Epithelial cell of prostate (primary cell): ENCODE measurements at regions not wholly inside any gene's neighbourhood (a gene's known extent, or its start where the extent isn't known, plus 50 kb on each side); places are given as distances from the start of the nearest gene placed in this dataset.
"Not testable (repeated sequence)": the region's sequence is repeated elsewhere in the genome, so short reads cannot be mapped to it uniquely, and the experiment has no call there.

ENCODE experiments used
- DNase-seq: peaks from one replicate; pipeline ENCODE4 v3.0.0-alpha.2; 2011; ENCODE audit warnings: low read depth, low spot score
- H3K27ac ChIP-seq: fragments of 450-650 bp; 2 replicates; pipeline ENCODE4 v1.5.1; 2017; ENCODE audit warnings: mild to moderate bottlenecking

DNA sequence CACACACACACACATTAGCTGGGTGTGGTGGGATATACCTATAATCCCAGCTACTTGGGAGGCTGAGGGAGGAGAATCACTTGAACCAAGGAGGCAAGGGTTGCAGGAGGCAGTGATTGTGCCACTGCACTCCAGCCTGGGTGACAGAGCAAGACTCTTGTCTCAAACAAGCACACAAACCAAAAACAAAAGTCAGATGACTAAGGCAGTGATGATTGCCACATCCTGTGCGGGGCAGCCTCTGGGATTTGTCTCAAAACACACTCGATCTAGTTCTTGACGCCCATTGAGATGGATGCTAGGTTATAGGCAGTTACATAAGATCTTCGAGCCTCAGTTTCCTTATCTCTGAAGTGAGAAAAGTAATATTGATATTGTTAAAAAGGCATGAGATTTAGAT lies 57.8 kb upstream of the NBPF8 start:
- not testable (repeated sequence) for H3K27ac ChIP-seq, DNase-seq

DNA sequence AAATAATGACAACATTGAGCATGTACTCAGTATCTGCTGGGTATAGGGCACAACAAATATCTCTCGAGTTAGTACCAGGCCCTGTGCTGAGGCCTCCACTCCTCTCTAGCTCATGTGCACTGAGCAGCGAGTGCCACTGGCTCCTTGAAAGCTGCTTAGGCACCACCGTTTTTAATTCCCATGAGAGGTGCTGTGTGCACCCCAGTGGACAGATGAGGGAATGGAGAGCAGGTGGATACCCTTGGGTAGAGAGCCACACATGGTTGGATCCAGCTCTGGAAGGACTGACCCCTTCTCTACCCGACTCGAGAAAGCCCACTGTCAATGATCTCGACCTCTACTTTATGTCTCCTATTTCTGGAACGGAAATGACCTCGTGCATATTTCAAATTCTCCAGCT lies 58.7 kb upstream of the NBPF8 start:
- not testable (repeated sequence) for H3K27ac ChIP-seq, DNase-seq

DNA sequence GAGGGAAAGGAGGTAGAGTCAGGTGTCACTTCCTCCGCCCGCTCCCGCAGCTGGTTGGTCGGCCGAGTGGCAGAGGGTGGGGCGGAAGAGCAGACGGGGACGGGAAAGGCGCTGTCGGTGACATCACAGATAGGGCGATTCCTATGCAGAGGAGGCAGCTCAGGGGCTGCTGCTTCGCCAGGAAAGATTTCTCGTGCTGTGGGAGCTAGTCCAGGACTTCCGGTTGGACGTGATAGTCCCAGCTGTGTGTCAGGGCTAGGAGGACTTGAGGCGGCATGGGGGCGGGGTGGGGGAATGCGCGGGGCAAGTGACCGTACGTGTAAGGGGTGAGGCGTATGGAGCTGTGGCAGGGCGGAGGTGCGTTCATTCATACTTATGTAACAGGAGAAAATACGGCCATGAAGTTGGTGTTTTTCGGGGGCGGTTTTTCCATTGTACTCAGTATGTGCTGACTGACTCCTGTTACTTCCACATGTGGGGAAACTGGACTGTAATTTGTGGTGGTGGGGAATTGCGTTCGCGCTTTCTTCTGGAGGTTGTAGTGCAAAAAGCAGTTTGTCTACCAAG lies 60.1 kb upstream of the NBPF8 start:
- DNase-seq = not testable (repeated sequence)

DNA sequence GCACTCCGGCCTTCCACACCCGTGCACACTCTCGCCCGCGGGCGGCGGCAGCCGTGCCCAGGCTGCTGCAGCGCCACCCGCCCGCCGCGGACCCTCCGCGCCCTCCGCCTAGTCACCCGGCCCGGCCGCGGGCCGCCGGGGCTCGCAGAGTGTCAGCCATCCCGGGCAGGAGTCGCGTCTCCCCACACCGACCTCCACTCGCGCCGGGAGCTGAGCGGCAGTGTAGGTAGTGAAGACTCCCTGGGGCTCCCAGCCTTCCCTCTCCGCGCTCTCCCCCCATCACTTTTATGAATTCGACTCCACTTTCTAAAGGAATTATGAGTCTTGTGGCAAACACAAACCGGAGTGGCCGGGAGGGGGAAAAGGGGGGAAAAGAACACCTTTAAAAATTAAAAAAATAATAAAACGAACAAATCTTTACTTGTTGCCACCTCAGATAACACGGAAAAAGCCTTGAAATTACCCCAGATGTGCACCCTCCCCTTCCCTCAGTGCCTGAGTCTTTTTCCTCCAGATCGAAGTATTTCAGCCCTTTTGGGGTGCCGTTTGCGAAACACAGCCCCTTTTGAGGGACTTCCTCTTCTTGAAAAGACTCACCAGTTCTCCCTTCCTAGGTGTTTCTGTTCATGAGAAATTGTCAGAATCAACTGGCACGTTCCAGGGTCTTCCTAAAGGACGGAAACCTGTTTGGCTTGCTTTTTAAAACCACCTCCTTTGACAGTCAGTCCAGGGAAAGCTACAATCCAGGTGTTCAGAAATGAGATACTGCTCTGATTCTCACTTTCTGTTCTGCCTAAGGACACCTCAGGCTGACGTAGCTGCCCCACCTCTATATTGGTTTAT lies 72.4 kb upstream of the NBPF8 start:
- peak overlapping the region; percentile 36 for H3K27ac ChIP-seq
- not testable (repeated sequence) for DNase-seq

More for the DNA sequence above, 60.1 kb upstream of the NBPF8 start:
- not testable (repeated sequence) for H3K27ac ChIP-seq

DNA sequence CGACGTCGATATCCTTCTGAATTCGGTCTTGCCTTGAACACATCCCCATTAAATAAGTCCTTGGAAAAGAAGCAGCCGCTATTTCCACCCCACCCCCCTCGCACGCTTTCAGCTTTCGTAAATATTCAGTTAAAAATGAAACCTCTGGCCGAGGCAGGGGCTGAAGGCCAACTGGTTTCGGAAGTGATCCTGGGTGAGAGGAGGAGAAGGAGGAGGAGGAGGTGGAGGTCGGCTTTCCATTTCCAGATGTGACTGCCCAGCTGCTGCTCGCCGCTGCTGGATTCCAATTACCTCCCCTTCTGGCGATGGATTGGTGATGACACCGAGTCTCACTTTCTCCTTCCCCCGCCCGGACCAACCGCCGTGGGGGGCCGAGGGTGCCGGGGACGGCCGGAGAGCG lies 73.1 kb upstream of the NBPF8 start:
- H3K27ac ChIP-seq = peak overlapping the region; percentile 29
- not testable (repeated sequence) for DNase-seq

DNA sequence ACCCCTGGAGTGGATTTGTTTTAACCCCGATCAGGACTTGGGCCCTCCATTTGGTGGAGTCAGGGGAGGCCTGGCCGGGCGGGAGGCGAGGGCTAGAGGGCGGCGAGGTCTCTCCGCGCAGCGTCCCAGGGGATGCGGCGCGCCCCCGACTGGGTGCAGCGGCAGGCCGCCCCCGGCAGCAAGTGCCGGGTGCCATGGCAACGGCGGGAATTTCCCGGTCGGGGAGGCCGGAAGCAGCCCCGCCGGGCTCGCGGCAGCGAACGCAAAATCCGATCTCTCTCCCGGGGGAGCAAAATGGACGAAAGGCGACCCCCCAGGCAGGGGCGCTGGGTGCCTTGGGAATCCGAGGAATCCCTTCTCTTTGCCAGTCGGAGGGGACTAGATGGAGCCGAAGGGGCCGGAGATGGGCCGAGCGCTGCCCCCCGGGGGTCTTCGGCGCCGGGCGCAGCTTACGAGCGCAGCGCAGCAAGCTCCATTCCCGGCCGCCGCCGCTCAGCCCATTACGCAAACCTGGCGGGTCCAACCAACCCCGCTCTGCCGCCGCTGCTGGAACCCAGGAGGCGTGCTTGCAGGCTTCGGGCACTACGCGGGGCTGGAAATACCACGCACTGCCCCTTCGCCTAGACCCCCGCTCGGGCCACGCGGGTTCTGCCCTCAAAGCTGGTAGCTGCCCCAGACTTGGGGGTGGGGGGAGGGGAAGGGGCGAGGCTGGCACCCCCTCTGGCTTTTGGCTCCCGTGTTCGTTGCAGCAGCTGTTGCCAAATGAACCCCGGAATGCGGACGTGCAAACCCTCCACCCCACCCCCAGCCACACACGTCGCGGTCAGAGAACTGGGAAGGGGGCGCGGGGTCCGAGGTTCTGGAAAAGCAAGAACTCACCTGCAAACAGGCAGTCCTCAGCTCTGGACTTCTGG lies 73.7 kb upstream of the NBPF8 start:
- not testable (repeated sequence) for DNase-seq
- peak overlapping the region; percentile 62 for H3K27ac ChIP-seq

DNA sequence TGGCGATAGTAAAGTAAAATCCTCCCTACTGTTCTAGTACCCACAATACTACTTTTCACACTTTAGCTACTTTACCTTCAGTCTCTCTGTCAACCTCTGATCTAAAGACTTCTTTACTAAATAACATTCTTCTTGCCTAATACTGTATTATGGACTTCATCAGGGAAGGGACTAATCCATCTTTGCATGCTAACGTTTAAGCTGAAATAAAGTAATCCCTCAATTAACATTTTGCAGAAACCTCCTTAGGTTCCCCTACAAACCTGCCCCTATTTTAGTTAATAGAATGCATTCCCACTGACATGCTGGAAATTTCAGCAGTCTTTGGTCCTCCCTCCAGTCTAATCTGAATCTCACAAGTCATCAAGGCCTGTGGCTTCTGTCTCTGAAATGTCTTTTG lies 99.1 kb upstream of the NBPF8 start:
- DNase-seq, H3K27ac ChIP-seq: not testable (repeated sequence)

DNA sequence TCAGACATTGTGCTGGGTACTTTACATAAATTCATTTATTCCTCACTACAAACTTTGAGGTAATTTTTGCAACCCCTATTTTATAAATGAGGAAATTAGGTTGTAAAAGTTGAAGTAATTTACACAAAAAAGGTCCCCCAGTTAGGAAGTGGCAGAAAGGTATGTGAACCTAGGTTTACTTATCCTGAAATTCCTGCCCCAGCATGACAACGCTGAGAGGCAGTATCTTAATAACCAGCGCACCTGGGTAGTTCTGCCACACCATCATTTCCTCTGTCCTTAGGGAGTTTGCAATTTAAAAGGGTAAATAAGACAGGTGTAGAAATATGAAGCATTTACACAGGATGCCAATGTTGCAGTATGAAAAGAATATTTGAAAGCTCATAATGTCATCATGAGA lies 102.9 kb upstream of the NBPF8 start:
- DNase-seq, H3K27ac ChIP-seq: not testable (repeated sequence)

DNA sequence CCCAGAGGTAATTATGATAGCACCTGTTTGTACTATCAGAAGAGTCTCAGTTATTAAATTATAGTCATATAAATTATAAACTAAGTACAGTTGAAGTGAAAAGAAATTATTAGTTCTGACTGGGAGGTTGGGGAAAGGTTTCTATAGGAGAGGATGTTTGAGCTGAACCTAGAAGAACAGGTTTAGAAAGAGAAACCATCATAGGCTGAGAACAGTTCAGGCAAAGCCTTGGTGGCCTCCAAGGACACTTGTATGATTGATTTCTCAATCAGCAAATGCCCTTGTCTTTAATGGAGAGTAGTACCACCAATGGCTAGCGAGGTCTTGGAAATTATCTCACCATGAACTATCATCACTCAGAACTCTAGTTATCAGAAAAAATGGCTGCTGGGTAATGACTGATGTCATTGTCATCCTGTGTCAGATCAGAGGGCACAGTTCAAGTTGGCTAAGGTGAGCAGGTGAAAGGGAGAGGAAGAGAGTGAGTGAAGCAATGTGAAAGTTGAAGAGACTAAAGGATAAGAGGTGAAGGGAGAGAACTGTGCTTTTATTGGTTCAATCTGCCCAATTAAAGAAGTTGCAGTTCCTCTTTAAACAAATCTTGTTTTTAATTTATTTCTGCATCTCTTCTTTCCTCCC lies 105.8 kb upstream of the NBPF8 start:
- DNase-seq, H3K27ac ChIP-seq: not testable (repeated sequence)

DNA sequence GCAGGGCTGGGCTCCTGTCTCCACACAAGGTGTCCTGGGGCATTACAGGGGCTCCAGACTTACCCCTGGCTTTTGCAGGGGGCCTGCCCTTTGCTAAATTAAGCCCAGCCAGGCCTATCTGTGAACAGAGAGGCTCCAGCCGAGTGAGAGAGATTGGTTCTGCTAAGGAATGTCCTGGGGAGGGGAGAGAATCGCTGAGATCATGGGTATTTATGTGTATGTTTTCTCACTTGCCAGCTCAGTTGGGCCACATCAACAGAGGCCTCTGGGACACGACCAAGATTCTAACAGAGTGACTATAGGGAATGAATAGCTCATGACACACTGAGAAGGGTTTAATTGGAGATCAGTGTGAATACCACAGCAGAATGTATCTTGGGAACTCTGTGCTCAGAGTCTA lies 109.8 kb upstream of the NBPF8 start:
- DNase-seq = not testable (repeated sequence)

DNA sequence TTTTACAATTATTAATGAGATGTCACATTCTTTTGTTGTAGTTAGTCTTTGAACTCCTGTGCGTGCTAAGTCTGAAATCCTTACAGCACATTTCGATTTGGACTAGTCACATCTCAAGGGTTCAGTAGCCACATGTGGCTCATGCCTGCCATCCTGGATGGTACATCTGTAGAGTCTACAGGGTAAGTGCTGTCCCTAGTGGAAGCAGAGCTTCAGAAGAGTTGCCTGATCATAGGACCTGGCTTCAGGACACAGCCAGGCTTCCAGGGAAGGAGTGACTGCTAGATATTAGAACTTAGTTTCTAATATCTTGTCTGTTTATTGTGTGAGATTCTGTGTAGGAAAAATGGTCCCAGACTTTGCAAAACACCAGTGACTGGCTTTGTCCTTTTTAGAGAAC lies 110.5 kb upstream of the NBPF8 start:
- DNase-seq = not testable (repeated sequence)

More for the DNA sequence above, 109.8 kb upstream of the NBPF8 start:
- not testable (repeated sequence) for H3K27ac ChIP-seq

DNA sequence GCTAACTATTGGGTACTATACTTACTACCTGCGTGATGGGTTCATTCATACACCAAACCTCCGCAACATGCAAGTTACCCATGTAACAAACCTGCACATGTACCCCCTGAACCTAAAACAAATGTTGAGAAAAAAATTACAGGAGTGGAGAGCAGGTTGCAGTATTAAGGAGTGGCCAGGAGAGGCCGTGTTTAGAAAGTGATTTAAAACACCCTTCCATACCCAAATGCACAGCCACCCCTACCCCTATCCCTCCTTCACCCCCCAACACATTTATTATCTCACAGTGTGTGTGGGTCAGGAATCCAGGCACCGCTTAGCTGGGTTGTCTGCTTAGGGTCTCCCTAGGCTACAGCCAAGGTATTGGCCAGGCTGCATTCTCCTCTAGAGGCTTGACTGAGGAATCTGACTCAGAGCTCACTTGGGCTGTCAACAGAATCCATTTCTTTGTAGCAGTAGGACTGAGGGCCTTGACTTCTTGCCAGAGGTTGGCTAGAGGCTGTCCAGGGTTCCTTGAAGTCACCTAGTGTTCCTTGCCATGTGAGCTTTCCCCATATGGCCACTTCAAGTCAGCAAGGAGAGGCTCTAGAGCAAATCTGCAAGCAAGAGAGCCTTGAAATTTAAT lies 115.3 kb upstream of the NBPF8 start:
- DNase-seq, H3K27ac ChIP-seq: not testable (repeated sequence)

More for the DNA sequence above, 110.5 kb upstream of the NBPF8 start:
- H3K27ac ChIP-seq = not testable (repeated sequence)

DNA sequence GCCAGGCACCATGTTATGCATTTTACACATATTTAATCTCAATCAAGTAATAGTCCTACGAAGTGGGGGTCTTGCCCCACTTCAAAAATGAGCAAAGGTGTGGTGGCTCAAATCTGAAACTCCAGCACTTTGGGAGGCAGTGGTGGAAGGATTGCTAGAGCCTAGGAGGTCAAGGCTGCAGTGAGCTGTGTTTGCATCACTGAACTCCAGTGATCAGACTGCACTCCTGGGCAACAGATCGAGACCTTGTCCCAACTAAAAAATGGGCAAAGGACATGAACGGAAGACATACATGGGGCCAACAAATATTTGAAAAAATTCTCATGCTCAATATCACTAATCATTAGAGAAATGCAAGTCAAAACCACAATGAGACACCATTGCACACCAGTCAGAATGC lies 116.3 kb upstream of the NBPF8 start:
- DNase-seq, H3K27ac ChIP-seq: not testable (repeated sequence)

DNA sequence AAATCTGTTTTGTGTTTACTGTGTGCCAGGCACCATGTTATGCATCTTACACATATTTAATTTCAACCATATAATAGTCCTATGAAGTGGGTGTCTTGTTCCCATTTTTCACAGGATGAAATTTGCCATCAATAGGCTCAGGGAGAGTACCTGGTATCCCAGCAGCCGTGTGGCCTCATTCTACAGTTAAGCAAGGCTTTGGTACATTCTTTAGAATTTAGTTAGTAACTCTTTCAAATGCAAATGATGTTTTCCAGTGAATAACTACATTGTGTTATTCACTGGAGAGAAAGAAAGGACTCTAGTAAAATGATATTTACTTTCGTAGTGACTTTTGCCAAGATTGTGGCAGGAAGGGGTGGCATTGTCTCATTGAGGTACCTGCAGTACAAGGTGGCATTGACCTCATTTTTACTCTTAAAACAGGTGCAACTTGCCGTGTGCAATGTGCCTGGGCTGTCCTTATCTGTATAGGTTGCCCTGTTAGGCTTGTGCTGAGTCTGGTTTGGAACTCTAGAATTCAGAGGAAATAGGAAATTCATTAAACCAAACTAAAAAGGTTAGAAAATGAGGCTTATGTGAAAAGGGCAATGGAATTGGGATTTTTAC lies 117.4 kb upstream of the NBPF8 start:
- DNase-seq, H3K27ac ChIP-seq: not testable (repeated sequence)

DNA sequence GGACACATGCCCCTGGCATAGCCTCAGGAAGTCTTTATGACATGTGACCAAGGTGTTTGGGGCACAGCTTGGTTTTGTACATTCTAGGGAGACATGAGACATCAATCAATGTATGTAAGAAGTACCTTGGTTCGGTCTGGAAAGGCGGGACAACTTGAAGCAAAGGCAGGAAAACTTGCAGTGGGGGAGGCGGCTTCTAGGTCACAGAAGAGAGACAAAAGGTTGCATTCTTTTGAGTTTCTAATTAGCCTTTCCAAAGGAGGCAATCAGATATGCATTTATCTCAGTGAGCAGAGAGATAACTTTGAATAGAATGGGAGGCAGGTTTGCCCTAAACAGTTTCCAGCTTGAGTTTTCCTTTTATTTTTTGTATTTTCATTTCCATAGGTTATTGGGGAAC lies 113.8 kb upstream of the SEC22B start:
- H3K27ac ChIP-seq, DNase-seq: not testable (repeated sequence)

DNA sequence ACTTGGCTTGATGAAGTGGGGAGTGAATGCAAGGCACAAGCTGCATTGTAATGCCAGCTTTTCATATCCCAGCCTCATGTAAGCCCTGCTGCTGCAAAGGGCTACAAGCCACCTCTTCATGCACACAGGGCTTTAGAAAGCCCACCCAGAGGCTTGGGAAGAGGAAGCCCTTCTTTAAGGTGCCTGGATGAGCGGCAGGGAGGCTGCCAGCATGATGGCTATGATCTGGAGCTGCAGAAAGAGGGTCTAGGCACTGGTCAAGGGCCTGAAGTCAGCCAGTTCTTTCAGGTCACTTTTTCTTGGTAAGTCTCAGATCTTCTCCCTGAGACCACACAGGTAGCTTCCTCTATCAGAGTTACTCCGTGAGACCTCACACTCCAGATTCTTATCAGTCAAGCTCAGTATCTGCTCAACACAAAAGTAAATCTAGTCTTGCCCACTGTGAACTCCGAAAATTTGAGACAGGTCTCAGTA lies 113.3 kb upstream of the SEC22B start:
- not testable (repeated sequence) for DNase-seq, H3K27ac ChIP-seq

DNA sequence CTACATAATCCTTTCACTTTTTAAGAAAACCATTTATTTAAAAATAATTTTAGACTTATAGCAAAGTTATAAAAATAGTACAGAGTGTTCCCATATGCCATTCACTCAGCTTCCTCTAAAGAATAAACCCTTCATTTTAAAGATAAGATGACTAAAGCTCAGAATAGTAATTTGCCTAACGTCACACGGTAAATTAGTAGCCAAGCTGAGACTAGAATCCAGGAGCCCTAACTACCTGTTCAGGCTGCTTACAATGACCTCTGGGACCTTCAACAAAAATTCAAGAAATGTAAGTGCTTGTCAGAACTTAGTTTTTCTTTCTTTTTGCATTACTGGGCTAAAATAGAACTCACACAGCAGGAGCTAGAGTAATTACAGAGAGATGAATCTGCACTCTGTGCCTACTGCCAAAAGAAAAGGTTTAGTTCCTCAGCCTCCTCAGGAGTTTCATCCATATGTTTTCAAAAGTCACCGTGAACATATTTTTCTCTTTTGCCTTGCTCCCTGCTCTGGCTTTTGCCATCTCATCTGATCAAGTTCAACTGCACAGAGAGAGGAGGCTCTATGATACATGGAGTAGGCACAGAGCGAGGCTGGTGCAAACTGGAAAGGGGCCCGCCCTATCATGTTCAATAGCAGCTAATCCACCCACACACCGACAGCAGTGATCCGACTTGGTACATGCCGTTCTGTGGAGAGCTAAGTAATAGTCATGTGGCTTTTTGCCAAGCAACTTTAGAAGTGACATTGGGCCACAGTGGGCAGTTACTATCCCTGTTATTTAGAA lies 112.7 kb upstream of the SEC22B start:
- not testable (repeated sequence) for H3K27ac ChIP-seq, DNase-seq

DNA sequence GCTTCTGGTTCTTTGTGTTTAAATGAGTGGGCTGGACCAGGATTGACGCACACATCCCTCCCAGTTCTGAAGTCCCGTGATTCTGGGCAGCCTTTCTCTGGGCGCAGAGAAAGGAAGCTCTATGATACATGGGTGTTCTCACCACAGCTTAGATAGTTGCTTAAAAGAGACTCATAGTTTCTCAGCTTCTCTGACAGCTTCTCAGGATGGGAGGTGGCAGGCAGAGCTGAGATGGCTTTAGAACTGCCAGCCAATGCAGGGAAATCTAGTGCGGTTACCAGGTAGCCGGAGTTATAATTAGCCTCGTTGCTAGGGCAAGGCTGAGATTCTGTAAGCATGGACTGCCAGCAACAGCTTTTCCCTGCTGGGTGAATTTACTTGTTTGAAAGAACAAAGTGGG lies 111.8 kb upstream of the SEC22B start:
- not testable (repeated sequence) for H3K27ac ChIP-seq, DNase-seq
